ENCODE measurements at regions not wholly inside any gene's neighbourhood (a gene's known extent, or its start where the extent isn't known, plus 50 kb on each side); places are given as distances from the start of the nearest gene placed in this dataset.

- TF ChIP-seq POLR2A (IDR thresholded peaks at IDR 0.05) = no peak
- TF ChIP-seq CTCF (IDR thresholded peaks at IDR 0.05) = no peak
Measured at GRCh38 chr16:72285324-72285723, 113.4 kb upstream of the PMFBP1 start.
